ENCODE measurements at regions not wholly inside any gene's neighbourhood (a gene's known extent, or its start where the extent isn't known, plus 50 kb on each side); places are given as distances from the start of the nearest gene placed in this dataset.
"Not testable (repeated sequence)": the region's sequence is repeated elsewhere in the genome, so short reads cannot be mapped to it uniquely, and the experiment has no call there.

DNA sequence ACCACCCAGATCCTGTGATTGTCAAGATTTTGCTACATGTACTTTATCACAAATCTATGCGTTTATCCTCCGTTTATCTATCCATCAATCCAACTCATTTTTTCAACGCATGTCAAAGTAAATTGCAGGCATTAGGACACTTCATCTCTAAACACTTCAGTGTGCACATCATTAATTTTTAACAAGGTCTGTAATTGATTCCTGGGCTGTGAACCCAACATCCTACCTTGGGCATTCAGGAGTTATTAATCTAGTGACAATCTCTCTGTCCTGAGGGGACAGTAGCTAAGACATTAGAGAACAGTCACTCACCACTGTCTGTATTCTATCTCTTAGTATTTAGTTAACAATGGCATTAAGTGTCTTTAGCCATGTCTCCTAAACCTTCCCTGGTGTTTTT lies 264.7 kb downstream of the SOX9 start:
- no peaks in the 10 kb centered on the region for H3K9me3 ChIP-seq (replicated peaks; ENCODE audit: control insufficient read depth, insufficient read depth, low read length)
- intact Hi-C loops (cut with micrococcal nuclease) (no loop called here), dilution Hi-C loops (cut with MboI; ENCODE audit: extremely low pct_ligation_motif_present, low sequenced_read_pairs) (no loop called here)
- no peak overlapping the region for H3K4me2 ChIP-seq (ENCODE audit: insufficient read depth, low read length)
- no peaks in the 10 kb centered on the region for H3K9me1 ChIP-seq (replicated peaks; ENCODE audit: control insufficient read depth, extremely low read depth, insufficient read depth, low read length)
- no peak overlapping the region for H3K4me3 ChIP-seq (replicated peaks in 1 of 3; ENCODE audit: insufficient read depth in 1 of 3, low read depth in 1 of 3, low read length in 3 of 3)
- H3K27me3 ChIP-seq (ENCODE audit: control insufficient read depth in 2 of 2, insufficient read depth in 2 of 2, low read length in 2 of 2) = no peaks in the 10 kb centered on the region
- POLR2A ChIA-PET = no interaction called here
- H2AFZ ChIP-seq (ENCODE audit: low read depth, low read length) = no peak overlapping the region
- H3K9ac ChIP-seq (replicated peaks; ENCODE audit: extremely low read depth, insufficient read depth, low read length) = no peak overlapping the region
- H3K4me1 ChIP-seq (ENCODE audit: control insufficient read depth, extremely low read depth, insufficient read depth, low read length) = no peaks in the 10 kb centered on the region
- no TSS peak for BruUV-seq (replicated peaks)
- TF ChIP-seq, protein P1, sequence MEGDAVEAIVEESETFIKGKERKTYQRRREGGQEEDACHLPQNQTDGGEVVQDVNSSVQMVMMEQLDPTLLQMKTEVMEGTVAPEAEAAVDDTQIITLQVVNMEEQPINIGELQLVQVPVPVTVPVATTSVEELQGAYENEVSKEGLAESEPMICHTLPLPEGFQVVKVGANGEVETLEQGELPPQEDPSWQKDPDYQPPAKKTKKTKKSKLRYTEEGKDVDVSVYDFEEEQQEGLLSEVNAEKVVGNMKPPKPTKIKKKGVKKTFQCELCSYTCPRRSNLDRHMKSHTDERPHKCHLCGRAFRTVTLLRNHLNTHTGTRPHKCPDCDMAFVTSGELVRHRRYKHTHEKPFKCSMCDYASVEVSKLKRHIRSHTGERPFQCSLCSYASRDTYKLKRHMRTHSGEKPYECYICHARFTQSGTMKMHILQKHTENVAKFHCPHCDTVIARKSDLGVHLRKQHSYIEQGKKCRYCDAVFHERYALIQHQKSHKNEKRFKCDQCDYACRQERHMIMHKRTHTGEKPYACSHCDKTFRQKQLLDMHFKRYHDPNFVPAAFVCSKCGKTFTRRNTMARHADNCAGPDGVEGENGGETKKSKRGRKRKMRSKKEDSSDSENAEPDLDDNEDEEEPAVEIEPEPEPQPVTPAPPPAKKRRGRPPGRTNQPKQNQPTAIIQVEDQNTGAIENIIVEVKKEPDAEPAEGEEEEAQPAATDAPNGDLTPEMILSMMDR (IDR thresholded peaks at IDR 0.05; ENCODE audit: extremely low read depth in 1 of 2, insufficient read depth in 1 of 2, low read depth in 1 of 2, low read length in 2 of 2) = no peak
- TF ChIP-seq POLR2AphosphoS5 (IDR thresholded peaks at IDR 0.05; ENCODE audit: insufficient read depth, low read depth, low read length) (no peak), EZH2 (IDR thresholded peaks at IDR 0.05; ENCODE audit: borderline replicate concordance, low read depth, low read length, severe bottlenecking) (no peak), MYC (IDR thresholded peaks at IDR 0.05; ENCODE audit: low read depth, low read length) (no peak), GATA2 (IDR thresholded peaks at IDR 0.05; ENCODE audit: insufficient read depth, insufficient read length, low read depth, low read length) (no peak), POLR2A (IDR thresholded peaks at IDR 0.05; ENCODE audit: low read depth, low read length) (no peak), FOS (IDR thresholded peaks at IDR 0.05; ENCODE audit: borderline replicate concordance, insufficient read depth, low read length) (no peak), JUN (IDR thresholded peaks at IDR 0.05; ENCODE audit: borderline replicate concordance, insufficient read depth, insufficient read length, low read depth) (no peak)
- TF ChIP-seq, protein P2, sequence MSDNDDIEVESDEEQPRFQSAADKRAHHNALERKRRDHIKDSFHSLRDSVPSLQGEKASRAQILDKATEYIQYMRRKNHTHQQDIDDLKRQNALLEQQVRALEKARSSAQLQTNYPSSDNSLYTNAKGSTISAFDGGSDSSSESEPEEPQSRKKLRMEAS (IDR thresholded peaks at IDR 0.05; ENCODE audit: insufficient read depth, insufficient read length) = no peak
- DNase-seq (ENCODE audit: low read depth, low spot score) (no peak), FAIRE-seq (no peak)
- no peaks in the 10 kb centered on the region for H3K79me2 ChIP-seq (ENCODE audit: control insufficient read depth, insufficient read depth, low read length)
- H3K27ac ChIP-seq (ENCODE audit: insufficient read depth, low read depth, low read length) = no peak overlapping the region
- H3K36me3 ChIP-seq (ENCODE audit: control insufficient read depth in 2 of 2, extremely low read depth in 1 of 2, insufficient read depth in 2 of 2, low read length in 2 of 2) = no peaks in the 10 kb centered on the region
- no peaks in the 10 kb centered on the region for H4K20me1 ChIP-seq (replicated peaks; ENCODE audit: control insufficient read depth, extremely low read depth, insufficient read depth, low read length)
- CTCF ChIA-PET = no interaction called here

DNA sequence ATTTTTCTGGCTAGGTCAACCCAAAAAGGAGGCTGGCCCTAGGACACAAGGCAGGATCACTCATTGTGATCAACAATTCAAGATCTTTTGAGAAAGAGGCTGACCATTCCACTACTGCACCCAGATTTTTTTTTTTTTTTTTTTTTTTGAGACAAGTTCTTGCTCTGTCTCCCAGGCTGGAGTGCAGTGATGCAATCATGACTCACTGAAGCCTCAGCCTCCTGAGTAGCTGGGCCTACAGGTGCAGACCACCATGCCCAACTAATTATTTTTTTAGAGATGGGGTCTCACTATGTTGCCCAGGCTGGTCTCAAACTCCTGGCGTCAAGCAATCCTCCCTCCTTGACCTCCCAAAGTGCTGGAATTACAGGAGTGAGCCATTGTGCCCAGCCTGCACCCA lies 265.4 kb downstream of the SOX9 start:
- POLR2A ChIA-PET; intact Hi-C loops (cut with micrococcal nuclease); H3K4me1 ChIP-seq (ENCODE audit: control insufficient read depth, extremely low read depth, insufficient read depth, low read length); CTCF ChIA-PET; H3K27ac ChIP-seq (ENCODE audit: insufficient read depth, low read depth, low read length); H3K79me2 ChIP-seq (ENCODE audit: control insufficient read depth, insufficient read depth, low read length); H3K9ac ChIP-seq (replicated peaks; ENCODE audit: extremely low read depth, insufficient read depth, low read length); H2AFZ ChIP-seq (ENCODE audit: low read depth, low read length); H3K9me1 ChIP-seq (replicated peaks; ENCODE audit: control insufficient read depth, extremely low read depth, insufficient read depth, low read length); H3K4me3 ChIP-seq (replicated peaks in 1 of 3; ENCODE audit: insufficient read depth in 1 of 3, low read depth in 1 of 3, low read length in 3 of 3); H3K36me3 ChIP-seq (ENCODE audit: control insufficient read depth in 2 of 2, extremely low read depth in 1 of 2, insufficient read depth in 2 of 2, low read length in 2 of 2); H3K27me3 ChIP-seq (ENCODE audit: control insufficient read depth in 2 of 2, insufficient read depth in 2 of 2, low read length in 2 of 2); dilution Hi-C loops (cut with MboI; ENCODE audit: extremely low pct_ligation_motif_present, low sequenced_read_pairs); H4K20me1 ChIP-seq (replicated peaks; ENCODE audit: control insufficient read depth, extremely low read depth, insufficient read depth, low read length); DNase-seq (ENCODE audit: low read depth, low spot score); H3K4me2 ChIP-seq (ENCODE audit: insufficient read depth, low read length); H3K9me3 ChIP-seq (replicated peaks; ENCODE audit: control insufficient read depth, insufficient read depth, low read length); BruUV-seq (replicated peaks); FAIRE-seq: not testable (repeated sequence)
